Cardiac septum (tissue), 1 donor: ENCODE measurements at regions not wholly inside any gene's neighbourhood (a gene's known extent, or its start where the extent isn't known, plus 50 kb on each side); places are given as distances from the start of the nearest gene placed in this dataset.
"Not testable (repeated sequence)": the region's sequence is repeated elsewhere in the genome, so short reads cannot be mapped to it uniquely, and the experiment has no call there.

Experiments used
- DNase-seq: peaks from one replicate; pipeline ENCODE4 v3.0.0-alpha.2; 2020; ENCODE audit warnings: low spot score
- intact Hi-C: fragments of 100-400 bp; cut with DNase I; formaldehyde crosslinking; loops from one replicate; pipeline ENCODE4 v1.14.0; 2022
- donor health status: DM: no; HTN: no; CAD: no.

DNA sequence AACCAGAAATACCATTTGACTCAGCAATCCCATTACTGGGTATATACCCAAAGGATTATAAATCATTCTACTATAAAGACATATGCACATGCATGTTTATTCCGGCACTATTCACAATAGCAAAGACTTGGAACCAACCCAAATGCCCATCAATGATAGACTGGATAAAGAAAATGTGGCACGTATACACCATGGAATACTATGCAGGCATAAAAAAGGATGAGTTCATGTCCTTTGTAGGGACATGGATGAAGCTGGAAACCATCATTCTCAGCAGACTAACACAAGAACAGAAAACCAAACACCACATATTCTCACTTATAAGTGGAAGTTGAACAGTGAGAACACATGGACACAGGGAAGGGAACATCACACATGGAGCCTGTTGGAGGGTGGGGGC is 158.2 kb downstream of the GXYLT1 start:
- intact Hi-C loops, result not testable (repeated sequence)

DNA sequence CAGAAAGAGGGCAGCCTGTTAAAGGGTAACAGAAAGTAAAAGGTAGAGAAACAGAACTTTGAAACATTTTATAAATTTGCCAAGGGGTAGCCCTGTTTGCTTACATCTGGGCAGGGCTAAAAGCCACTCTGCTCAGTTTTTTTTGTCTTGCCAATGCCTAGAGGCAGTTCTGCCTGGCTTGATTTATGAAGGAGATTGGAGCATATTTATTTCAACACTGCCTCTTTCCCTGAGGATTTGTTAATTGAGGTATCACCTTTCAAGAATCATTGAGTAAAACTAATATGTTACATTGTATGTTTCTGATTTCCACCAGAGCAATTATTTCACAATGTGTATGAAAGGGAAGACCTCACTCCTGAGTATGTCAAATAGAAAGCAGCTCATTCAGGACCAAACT is 160.8 kb downstream of the GXYLT1 start:
- DNase-seq, result no peak
- intact Hi-C loops, result no loop called here

More for the DNA sequence above, 158.2 kb downstream of the GXYLT1 start:
- not testable (repeated sequence) for DNase-seq

DNA sequence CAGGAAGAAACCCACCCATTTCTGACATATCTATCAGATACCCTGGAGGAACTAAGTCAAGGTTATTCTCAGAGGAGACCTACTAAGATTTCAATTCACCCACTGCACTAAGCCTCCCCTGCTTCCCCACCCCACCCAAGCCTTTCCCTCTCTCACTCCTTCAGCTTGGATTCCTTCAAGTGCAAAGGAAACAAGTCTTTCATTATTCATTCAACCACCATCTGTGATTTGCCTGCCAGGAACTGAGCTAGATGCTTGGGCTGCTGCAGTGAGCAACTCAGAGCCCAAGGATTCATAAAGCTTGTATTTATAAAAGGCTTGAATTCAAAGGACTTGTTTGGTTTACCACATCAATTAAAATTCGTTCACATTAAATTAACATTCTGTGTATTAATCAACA is 161.3 kb downstream of the GXYLT1 start:
- intact Hi-C loops, result no loop called here
- DNase-seq, result no peak

DNA sequence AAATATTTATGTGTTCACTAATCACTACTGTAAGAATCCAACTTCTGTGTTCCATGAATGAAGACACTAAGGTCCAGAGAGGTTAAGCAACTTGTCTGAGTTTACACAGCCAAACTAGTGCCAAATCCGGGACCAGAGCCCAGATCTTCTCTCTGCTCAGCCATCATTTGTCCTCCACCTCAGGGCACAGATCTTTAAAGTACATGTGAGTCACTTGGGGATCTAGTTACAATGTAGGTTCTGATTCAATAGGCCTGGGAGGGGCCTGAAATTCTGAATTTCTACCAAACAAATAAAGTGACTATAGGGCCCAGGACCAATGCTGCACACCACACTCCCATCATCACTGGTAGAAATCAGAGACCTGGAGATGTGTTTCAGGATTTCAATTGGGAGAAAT is 162.9 kb downstream of the GXYLT1 start:
- no peak for DNase-seq
- intact Hi-C loops, result no loop called here

DNA sequence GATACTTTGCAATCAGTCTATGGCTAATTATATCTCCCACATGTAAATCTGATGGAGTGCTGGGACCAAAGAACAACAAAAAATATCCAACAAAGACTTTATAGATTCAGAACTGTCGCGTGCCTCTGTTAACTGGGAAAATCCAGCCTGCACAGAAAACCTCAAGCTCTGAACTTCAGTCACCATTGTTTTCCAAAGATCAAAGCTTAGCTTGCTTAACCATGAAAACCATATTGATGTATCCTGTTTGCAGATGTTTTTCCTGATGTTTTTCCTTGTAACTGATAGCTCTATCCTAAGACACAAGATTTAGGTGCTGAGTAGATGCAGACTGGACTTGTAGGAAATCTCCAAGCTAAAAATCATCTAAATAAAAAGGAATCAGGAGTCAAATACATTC is 163.7 kb downstream of the GXYLT1 start:
- intact Hi-C loops, result no loop called here
- DNase-seq, result no peak

DNA sequence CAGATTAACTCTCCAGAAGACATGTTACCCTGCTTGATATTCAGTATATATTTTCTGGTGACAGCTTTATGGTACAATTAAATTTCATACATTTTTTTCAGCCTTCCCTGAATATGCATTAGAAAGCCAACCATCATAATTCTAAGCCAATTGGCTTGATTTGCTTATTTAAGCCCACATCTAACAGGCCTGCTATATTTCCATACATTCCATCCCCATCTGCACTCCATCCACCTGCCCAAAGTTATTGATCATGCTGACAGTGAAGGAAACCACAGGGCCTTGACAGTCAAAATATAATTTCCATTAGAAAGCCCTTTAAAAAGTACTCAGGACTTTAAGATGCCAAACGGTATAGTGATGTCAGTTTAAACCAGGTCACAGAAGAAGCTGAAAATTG is 164.3 kb downstream of the GXYLT1 start:
- intact Hi-C loops, result no loop called here
- DNase-seq, result no peak

DNA sequence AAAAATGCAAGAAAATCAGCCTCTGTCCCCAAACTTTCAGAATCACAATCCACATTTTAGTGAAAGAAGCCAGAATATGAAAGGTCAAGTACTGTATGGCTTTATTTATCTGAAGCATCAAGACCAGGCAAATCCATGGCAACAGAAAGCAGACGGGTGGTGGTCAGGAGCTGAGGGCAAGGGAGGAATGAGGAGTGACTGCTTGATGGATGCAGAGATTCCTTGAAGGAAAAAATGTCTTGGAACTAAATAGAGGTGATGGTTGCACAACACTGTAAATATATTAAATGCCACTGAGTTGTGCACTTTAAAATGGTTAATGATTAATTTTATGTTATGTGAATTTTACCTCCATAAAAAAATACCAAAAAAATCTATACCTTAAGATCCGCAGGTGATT is 165.1 kb downstream of the GXYLT1 start:
- no peak for DNase-seq
- intact Hi-C loops, result no loop called here

DNA sequence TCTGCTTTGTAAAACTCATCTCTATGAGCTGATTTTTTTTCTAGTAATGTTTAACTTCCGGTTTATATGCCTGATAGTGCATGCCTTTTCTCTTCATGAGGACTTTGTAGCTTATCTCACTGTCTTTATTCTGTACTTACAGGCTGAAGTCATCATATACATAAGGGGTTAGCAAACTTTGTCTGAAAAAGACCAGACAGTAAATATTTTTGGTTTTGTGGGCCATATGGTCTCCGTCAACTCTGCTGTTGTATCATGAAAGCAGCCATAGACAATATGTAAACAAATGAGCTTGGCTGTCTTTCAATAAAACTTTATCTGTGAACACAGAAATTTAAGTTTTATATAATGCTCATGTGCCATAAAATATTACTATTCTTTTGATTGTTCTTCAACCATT is 172.1 kb downstream of the GXYLT1 start:
- intact Hi-C loops, result no loop called here
- no peak for DNase-seq

DNA sequence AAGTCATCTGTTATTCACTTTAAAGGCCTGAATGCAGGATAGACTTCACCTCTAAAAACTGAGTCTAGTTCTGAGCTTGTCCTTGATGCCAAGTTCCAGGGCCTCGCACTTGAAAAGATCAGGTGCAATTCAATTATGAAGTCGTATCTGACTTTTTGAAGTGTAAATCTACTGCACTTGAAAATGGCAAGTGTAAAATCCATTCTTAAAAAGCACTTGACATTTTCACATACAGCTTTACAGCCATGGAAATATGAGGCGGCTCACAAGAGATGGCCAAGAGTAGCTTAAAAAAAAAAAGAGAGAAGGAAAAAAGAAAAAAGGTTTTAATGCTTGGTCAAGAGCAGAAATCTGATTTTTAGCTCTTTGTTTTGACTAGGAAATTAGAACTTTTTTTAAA is 172.5 kb downstream of the GXYLT1 start:
- intact Hi-C loops, result no loop called here
- no peak for DNase-seq

DNA sequence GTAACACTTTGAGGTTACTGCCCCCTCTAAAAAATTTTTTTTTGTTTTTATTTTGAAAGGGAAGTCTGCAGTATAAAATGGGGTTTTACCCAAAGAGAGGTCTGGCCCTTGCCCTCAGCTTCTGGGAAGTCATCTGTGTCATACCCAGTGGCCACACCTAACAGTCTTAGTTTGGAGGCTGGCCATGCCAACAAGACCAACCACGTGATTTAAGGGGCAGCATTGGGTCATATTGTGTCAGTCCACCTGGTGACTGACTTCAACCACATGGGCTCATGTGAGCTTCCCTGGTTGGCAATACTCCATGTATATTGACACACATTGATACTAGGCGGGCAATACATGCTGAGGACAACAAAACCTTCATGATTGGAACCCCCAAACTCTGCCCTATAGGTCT is 173.9 kb downstream of the GXYLT1 start:
- DNase-seq, result no peak
- intact Hi-C loops, result no loop called here

DNA sequence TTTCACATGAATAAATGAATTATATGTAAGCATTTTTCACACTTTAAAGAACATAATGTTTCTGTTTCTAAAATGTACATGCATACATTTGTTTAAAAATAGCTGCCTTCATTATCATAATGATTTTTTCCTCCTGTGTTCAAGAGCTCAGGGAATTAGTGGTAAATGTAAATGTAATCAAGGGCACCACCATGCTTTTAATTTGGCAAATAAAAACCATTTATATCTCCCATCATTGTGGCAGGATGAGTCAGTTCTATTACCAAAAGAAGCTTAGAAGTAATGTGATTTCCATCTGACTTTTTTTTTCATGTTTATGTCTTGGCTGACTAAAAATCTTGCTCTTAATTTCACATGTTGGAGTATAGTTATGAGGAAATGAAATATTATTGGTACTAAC is 176.1 kb downstream of the GXYLT1 start:
- DNase-seq, result no peak
- intact Hi-C loops, result no loop called here

DNA sequence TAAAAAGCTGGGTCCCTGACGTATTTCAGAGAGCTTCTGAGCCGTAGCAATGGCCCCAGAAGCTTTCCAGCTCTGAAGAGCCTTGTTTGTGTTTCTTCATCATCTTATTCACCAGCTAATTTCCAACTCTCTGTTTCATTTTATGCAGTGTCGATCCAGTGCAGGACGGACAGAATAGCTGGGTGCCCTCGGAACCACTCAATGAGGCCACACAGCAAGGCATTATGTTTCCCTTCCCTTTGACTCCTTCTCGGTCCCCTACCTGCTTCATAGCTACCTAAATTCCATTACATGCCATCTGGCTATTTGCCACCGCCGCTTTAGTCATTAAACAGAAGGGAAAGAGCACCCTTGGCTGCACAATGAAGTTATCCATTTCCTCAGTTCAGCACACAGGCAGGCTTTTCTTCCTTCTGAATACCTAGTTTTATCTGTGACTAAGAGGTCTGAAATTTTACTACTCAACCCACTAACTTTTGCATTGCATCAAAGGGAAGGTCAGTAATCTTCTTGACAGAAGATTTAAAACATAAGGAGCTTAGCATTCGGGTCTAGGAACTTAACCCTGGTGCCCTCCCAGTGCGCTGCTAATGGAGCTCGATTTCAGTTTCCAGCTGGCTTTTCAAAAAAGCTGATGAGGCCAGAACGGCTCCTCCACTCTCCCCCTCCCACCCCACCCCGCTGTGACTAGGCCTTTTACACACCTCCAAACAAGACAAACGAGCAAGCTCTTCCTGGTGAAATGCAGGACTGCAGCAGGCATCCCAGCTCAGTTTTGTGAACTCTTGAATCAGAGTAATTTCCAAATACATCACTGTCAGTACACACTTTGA is 176.8 kb downstream of the GXYLT1 start:
- DNase-seq, result no peak
- intact Hi-C loops, result no loop called here

DNA sequence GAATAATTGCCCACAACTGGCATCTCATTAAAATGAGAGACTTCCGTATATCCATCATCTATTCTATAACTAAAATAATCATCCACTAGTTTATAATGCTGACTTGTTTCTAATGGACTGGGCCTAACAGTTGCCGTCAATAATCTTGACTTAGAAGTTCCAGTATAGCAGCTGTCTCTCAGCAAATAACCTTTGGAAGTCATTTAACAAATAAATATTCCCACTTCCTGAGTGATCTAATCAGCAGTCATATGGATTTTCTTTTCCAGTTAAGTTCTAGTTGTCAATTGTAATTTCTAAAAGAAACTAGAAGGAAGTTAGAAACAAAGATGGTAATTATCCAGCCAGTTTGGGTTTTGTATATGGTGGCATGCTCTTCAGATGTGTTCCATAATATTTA is 177.8 kb downstream of the GXYLT1 start:
- intact Hi-C loops, result no loop called here
- no peak for DNase-seq

DNA sequence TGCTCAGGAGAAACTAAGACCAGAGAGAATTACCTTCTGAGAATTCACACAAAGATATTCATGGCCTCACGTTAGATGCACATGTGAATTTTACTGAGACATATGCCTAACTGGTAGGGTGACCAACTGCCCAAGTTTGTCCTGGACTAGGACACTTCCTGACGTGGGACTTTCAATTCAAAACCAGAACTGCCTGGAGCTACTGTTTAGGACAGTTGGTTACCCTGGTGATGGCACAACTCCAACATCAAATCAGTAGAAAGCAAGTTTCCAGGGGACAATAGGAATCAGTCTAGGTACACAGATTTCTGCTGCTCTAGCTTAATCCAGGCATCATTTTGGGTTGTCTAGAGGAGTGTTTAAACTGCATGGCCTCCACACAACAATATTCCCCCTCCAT is 178.7 kb downstream of the GXYLT1 start:
- intact Hi-C loops, result no loop called here
- no peak for DNase-seq

DNA sequence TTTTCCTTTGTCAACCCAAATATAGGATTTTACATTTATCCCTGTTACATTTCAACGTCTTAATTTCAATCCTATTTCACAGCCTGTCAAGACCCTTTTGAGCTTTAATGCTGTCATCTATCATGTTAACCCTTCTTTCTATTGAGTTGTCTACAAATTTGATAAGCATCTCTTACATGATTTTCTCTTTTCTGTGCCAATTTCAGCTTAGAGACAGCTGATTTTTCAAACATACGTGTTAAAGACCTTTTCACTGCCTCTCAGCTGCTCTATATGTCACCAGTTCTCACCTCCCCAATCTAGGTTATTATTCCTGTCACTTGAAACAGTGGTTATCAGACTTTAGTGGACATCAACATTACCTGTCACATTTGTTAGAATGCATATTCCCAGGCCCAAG is 181.3 kb downstream of the GXYLT1 start:
- no peak for DNase-seq
- intact Hi-C loops, result no loop called here

DNA sequence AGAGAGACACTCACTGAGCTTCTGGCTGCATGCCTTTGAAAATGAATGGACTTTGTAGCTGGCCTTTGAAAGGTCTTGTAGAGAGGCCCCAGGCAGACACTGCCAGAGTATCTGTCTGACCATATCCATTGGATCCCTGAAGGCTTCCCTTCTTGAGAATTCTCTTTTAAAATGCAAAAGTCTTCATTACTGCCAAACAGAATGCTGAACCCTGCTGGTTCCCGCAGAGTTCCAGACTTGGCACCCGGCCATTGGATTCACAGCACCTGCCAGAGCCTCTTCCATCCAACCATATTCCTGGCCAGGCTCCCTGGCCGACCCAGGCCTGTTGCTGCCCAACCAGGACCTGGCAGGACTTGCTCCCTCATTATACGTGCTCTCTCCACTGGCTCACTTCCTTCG is 182.5 kb downstream of the GXYLT1 start:
- no peak for DNase-seq
- intact Hi-C loops, result no loop called here

DNA sequence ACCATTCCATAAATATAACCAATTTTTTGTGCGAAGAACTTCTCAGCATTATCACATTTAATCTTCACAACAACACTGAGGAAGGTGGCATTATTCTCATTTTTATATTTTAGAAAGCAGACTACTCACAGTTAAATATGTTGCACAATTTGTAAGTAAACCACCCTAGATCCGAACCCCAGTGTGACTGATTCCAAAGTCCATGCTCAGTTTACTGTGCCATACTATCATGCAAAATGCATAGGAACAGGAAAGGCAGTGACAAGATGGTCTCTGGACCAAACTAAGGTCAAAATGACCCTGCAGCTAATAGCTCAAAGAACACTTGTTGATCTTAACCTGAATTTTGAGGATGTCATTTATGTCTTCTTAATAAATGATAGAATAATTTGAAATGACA is 185.4 kb downstream of the GXYLT1 start:
- DNase-seq, result no peak
- intact Hi-C loops, result no loop called here

DNA sequence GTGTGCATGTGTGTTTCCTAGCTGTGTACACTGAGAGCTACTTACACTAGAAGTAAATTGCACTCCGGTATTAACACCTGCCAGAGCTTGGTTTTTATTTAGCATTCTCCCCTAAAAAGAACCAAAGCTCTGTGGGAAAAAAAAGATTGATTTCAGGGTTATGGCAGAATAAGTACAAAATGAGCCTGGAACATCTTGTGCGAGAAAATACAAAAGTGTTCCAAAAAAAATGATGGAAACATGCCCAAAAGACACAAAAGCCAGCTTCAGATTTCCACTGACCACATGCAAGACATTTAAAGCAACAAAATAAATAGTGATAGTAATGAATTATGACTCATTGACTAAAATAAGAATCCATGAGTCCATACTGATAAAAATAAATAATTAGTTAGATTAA is 188.3 kb downstream of the GXYLT1 start:
- DNase-seq, result no peak
- intact Hi-C loops, result no loop called here

DNA sequence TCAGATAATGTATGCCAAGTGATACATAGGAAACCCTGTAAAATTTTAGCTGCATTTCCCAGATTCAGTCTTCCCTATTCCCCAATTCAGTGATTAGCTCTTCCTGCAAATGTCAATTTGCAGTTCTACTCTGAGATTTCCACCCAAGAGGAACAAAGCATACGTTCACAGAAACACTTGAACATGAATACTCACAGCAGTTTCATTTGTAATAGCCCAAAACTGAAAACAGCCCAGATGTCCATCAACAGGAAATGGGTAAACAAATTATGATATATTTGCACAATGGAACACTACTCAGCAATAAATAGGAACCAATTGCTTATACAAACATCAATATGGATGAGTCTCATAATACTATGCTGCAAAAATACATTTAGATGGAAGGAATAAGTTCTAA is 194.2 kb downstream of the GXYLT1 start:
- intact Hi-C loops, result no loop called here
- no peak for DNase-seq

DNA sequence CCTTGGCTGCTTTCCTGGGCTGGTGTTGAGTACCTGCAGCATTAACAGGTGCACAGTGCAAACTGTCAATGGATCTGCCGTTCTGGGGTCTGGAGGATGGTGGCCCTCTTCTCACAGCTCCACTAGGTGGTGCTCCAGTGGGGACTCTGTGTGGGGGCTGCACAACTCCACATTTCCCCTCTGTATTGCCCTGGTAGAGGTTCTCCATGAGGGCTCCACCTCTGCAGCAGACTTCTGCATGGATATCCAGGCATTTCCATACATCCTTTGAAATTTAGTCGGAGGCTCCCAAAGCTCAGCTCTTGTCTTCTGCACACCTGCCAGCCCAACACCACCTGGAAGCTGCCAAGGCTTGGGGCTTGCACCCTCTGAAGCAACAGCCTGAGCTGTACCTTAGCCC is 198.6 kb downstream of the GXYLT1 start:
- intact Hi-C loops, result no loop called here
- no peak for DNase-seq

DNA sequence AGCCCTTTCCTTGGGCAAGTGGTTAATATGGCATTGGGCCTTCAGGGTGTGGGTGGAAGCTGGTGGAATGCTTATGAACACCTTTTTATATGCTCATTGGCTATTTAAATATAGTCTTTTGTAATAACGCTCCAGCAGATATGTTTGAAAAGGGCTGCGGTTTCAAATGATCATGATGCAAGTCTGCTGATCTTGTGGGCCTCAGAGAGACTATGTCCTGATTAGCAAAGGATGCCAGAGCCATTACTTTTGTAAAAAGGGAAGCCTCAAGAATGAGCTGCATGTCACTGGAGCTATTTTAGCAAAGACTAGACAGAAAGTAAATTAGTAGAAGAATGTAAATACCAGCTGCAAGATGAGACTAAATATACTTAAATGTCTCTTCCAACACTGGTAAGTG is 200.5 kb downstream of the GXYLT1 start:
- intact Hi-C loops, result no loop called here
- no peak for DNase-seq

DNA sequence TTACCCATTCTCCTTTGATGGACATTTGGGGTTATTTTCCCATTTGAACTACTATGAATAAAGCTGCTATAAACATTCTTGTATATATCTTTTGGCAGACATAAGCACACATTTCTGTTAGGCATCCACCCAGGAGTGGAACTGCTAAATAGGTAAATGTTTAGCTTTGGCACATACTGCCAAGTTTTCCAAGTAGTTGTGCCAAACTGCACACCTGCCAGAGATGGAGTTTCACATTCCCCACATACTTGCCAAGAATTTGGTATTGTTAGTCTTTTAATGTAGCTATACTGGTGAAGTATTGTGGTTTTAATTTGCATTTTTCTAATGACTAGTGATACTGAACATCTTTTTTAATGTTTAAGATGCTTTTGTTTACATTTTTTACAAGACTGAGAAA is 201.0 kb downstream of the GXYLT1 start:
- no peak for DNase-seq
- intact Hi-C loops, result no loop called here
